ENCODE measurements at regions not wholly inside any gene's neighbourhood (a gene's known extent, or its start where the extent isn't known, plus 50 kb on each side); places are given as distances from the start of the nearest gene placed in this dataset.

GRCh38 chr4:153950100-153950979 lies 161.5 kb upstream of the SFRP2 start:
- TF ChIP-seq CTCF (IDR thresholded peaks at IDR 0.05): no peak
- no peak for TF ChIP-seq POLR2A (IDR thresholded peaks at IDR 0.05)
- no peak for TF ChIP-seq POLR2AphosphoS5 (IDR thresholded peaks at IDR 0.05)
- no peak for TF ChIP-seq EP300 (IDR thresholded peaks at IDR 0.05)

Measured in sigmoid colon (tissue), 4 donors.